ENCODE measurements at regions not wholly inside any gene's neighbourhood (a gene's known extent, or its start where the extent isn't known, plus 50 kb on each side); places are given as distances from the start of the nearest gene placed in this dataset.
"Not testable (repeated sequence)": the region's sequence is repeated elsewhere in the genome, so short reads cannot be mapped to it uniquely, and the experiment has no call there.

DNA sequence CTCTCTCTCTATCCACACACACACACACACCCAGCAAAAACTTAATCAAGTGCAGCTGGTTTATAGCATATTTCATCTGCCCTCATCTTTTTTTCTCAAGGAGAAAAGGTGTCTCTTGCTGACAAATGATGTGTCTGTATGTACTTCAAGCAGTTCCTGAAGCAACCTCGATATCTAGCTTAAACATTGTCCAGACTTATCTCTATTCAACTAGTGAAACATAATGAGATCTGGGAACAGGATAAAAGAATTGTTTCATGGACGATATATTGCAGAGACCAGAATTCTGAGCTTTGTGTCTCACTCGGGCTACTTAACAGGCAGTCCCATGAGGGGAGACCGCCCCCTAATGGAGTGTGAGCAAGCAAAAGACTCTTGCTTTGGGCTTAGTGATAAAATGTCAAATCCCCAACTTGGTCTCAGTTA, 929.2 kb upstream of the SOX11 start:
- DNase-seq: peak; percentile 70

- DNase-seq: no peak
These were observed 926.2 kb upstream of the SOX11 start for GRCh38 chr2:4765787-4766530.

DNA sequence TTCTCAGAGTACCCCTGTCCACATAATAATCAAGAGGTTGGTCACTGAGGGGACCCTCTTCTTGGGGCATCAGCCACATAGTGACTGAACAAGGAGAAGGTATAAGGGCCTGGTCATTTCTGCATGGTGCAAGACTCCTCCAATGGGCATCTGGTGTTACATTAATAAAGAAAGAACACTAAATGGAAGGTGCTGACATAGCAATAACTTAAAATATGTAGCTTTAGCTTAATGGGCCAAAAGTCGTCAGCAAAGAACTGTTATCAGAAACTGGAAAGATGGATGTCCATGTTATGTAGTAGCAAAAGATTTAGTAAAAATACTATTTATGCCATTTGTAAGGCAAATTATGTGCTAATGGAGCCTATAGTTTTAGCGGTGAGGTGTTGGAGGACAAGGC, 916.5 kb upstream of the SOX11 start:
- DNase-seq: no peak

DNA sequence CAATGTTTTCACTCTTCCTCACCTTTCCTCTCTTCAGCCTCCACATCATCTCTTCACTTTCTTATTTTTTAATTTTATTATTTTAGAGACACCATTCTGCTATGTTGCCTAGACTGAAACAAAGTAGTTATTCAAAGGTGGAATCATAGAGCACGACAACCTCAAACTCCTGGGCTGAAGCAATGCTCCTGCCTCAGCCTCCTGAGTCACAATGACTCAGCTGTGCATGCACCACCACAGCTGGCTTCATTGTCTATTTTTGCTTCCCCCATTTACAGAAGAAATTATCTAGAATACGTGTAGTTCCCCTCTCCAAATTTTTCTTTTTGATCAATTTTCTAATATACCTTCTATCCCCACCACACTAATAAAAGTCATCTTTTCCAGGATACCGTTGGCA, 911.5 kb upstream of the SOX11 start:
- DNase-seq: peak; percentile 5

DNA sequence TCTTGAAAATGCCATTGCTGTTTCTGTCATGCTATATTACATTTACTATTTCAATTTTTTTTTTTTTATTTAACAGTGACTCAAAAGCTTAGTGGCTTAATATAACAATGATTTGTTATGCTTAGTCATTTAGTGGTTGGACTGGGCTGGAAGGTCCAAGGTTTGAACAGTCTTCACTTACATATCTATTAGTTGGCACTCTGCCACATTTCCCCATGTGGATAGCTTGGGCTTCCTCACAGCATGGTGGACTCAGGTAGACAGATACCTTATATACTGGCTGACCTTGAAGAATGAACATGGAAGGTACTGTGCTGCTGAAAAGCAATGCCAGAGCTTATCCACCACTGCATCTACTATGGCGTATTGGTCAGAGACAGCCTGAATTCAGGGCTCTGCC, 909.5 kb upstream of the SOX11 start:
- peak; percentile 5 for DNase-seq

GRCh38 chr2:4791488-4791887, 900.7 kb upstream of the SOX11 start:
- DNase-seq: no peak

- peak; percentile 2 for DNase-seq
These were observed 900.1 kb upstream of the SOX11 start for GRCh38 chr2:4792126-4792525.

DNA sequence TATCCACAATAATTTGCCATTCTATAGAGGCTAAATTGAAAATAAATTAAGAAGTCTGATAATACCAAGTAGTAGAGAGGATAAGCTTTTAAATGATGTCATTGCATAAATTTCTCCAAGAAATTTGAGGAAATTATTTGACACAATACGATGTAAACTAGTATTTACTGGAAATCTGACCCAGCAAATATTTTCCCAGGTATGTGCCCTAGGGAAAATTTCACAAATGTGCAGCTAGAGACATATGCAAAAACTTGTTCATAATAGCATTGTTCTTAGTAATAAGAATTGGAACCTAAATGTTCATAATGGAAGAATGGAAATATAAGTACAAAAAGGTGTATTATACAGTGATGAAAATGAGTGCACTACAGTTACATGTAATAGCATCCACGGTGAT, 888.8 kb upstream of the SOX11 start:
- no peak for DNase-seq

GRCh38 chr2:4814137-4814536, 878.0 kb upstream of the SOX11 start:
- DNase-seq: not testable (repeated sequence)

DNA sequence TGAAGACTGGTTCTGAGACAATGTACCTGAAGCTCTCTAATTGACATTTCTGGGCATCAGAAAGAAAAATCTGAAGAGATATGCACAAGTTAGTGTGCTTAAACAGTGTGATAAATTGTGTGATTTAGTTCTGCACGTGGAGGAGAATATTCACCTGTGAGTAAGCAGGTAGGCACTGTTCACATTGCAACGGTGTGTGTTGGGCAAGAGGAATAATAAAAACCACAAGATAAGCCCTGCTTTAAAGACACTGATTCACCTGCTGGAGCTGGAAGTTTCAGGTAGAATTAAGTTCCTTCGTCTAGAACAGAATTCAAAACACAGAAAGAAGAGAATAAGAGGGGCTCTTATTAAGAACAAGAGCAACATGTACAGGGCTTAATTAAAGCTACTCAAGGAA, 864.3 kb upstream of the SOX11 start:
- no peak for DNase-seq

DNA sequence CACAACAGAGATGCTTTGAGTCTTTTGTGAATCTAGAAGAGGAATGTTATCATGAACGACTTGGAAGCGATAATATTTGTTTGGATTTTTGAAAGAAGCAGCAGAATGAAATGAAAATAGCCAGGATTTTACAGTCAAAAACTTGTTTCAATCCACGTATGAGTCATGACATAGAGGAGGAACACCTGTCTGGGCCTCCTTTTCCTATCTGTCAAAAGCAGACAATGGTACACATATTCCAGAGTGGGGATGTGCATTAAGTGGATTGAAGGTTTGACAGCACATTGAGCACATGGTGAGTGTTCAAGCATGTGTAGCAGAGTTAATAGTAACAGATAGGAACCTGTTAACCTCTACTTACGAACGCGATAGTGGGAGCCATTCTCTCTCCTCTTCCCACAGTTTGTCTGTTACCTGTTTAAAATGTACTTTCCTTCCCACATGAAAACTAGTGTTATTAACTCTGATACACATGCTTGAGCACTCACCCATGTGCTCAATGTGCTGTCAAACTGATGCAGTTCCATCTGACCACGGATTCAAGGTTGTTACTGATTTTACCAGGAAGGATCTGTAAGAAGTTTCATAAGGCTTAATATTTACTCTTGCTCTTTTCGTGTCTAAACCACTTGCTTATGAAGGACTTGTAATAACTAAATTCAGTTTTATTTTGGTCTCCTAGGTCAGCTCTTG, 863.4 kb upstream of the SOX11 start:
- DNase-seq: no peak

GRCh38 chr2:4831751-4832150, 860.4 kb upstream of the SOX11 start:
- no peak for DNase-seq

DNA sequence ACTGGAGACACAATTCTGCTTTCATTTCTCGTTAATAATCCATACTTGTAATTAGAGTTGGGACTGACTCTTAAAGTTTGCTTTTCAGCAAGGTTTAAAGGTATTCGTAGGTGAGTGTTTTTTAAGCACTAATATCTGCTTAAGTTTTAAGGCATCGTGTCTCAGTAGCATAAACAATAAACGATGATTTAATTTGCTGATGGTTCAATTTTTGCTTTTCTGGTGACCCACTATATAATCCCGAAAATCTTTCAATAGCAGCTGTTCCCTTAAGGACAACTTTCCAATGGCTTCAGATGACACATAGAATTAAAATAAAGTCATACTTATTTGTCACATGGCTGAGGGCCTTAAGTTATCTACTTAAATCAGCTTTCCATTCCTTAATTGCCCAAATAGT, 859.5 kb upstream of the SOX11 start:
- no peak for DNase-seq

DNA sequence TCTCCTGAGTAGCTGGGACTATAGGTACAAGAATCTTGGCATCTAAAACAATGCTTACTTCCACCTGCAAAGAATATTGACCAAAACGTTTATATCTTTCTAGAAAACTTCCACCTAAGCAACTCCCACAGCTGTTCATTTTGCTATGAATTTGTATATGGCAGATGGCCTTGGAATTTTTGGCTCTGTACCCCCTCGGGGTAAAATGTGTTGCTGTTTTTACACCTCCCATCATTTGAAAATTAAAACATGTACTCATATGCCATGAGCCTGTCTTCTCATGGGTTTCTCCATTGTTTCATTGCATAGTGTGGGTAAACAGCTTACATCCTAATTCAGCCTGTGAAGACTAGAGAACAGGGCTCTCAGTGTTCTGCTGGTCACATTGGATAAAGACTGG, 853.6 kb upstream of the SOX11 start:
- DNase-seq: no peak

DNA sequence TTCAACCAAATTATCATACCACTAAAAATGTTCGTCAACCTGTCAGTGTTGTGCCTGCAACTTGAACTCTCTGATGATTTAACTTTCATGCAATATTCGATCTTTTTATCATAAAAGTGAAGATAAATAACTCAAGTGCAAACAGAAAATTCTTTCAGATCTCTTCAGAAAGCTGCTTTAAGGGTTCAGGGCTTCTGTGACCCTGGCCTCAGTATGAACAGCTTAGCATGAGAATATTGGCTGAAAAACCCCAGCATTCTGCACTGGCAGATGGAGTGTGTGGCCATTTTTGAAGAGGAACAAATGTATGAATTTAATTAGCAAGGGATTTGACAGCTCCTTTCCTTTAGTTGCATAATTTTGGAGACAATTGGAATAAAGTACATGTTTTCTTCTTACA, 851.4 kb upstream of the SOX11 start:
- DNase-seq: no peak

DNA sequence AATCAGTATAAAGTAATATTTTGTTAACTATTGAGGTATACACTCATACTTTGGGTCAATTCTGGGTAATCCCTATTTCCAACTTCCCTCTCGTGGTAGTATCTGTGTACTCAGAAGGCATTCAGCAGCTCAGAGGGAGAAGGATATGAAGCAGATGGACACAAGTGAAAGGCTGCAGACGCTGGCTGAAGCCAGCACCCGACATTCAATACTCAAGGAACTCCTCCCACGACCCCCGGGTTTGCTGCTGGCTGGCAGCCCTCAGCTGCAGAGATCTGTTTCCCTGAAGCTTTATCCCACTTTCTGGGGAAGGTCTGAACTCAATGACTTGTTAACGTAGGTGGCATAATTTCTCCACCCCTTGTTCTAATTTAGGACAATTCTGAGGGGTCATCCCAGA, 847.3 kb upstream of the SOX11 start:
- DNase-seq: no peak

DNA sequence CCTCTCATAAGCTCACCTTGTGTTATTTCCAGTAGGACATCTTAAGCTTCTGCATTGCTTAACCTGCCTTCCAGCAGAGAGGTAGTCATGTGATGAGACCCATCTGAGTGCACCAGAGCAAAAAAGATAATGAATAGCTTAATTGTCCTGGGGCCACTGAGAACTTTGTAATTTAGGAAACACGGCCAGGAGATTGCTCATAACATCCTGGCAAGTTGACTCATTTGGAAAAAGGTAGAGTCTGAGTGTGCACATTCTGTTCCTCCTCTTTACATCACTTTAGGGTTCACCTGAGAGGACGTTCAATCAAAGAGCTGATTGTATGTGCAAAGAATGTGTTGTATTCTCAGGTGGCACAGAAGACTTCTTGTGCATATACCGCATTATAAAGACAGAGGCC, 830.2 kb upstream of the SOX11 start:
- no peak for DNase-seq

GRCh38 chr2:4866198-4866597, 826.0 kb upstream of the SOX11 start:
- DNase-seq: no peak

- DNase-seq: no peak
These were observed 823.7 kb upstream of the SOX11 start for GRCh38 chr2:4868466-4868865.

- DNase-seq: no peak
These were observed 823.0 kb upstream of the SOX11 start for GRCh38 chr2:4869154-4869553.

GRCh38 chr2:4873364-4873763, 818.8 kb upstream of the SOX11 start:
- no peak for DNase-seq

GRCh38 chr2:4873876-4874593, 818.1 kb upstream of the SOX11 start:
- DNase-seq: no peak

- peak; percentile 24 for DNase-seq
These were observed 809.8 kb upstream of the SOX11 start for GRCh38 chr2:4882421-4882820.

GRCh38 chr2:4882941-4883340, 809.2 kb upstream of the SOX11 start:
- DNase-seq: no peak

Data from DMS53 (cell line).